DND-41 (cell line): ENCODE measurements at regions not wholly inside any gene's neighbourhood (a gene's known extent, or its start where the extent isn't known, plus 50 kb on each side); places are given as distances from the start of the nearest gene placed in this dataset.

Experiments
- ATAC-seq: fragments of 200-7000 bp; cut with Tn5 transposase; 3 replicates; pipeline ENCODE4 v1.9.1; 2021; ENCODE audit warnings: low read depth; ENCODE audit not compliant: insufficient read depth
- DNase-seq: peaks from one replicate; pipeline ENCODE4 v3.0.0-alpha.2; 2020
- H2AFZ ChIP-seq: 2 replicates; pipeline ENCODE4 v1.6.0; 2012; ENCODE audit warnings: low read depth, low read length
- H3K27ac ChIP-seq: 2 replicates; pipeline ENCODE4 v1.5.1; 2012; ENCODE audit warnings: low read length, inconsistent platforms
- H3K27me3 ChIP-seq: fragments of 200-600 bp; sonication (generic); 2 replicates; pipeline ENCODE4 v1.6.0; 2012; ENCODE audit warnings: low read length, mild to moderate bottlenecking, inconsistent platforms; ENCODE audit not compliant: insufficient read depth, poor library complexity
- H3K36me3 ChIP-seq: 2 replicates; pipeline ENCODE4 v1.5.1; 2012; ENCODE audit warnings: low read length, inconsistent platforms; ENCODE audit not compliant: insufficient read depth
- H3K4me1 ChIP-seq: 2 replicates; pipeline ENCODE4 v1.5.1; 2012; ENCODE audit warnings: mild to moderate bottlenecking, low read length; ENCODE audit not compliant: insufficient read depth
- H3K4me2 ChIP-seq: 2 replicates; pipeline ENCODE4 v1.6.0; 2012; ENCODE audit warnings: mild to moderate bottlenecking, moderate library complexity, low read length, inconsistent platforms; ENCODE audit not compliant: insufficient read depth
- H3K4me3 ChIP-seq, 2 experiments: fragments of 200-600 bp in 1 of 2; shearing (Covaris generic) in 1 of 2; 2 replicates each; pipeline ENCODE4 v1.5.1; 2012 to 2016; ENCODE audit warnings: inconsistent platforms in 2 of 2, low read length in 2 of 2, mild to moderate bottlenecking in 2 of 2, low read depth in 1 of 2, moderate library complexity in 1 of 2
- H3K79me2 ChIP-seq: 2 replicates; pipeline ENCODE4 v1.6.0; 2012; ENCODE audit warnings: low read length, inconsistent platforms; ENCODE audit not compliant: insufficient read depth
- H3K9ac ChIP-seq: 2 replicates; pipeline ENCODE4 v1.6.0; 2012; ENCODE audit warnings: low read depth, mild to moderate bottlenecking, inconsistent platforms, low read length, moderate library complexity
- H3K9me3 ChIP-seq: 2 replicates; pipeline ENCODE4 v1.5.1; 2012; ENCODE audit warnings: low read length, moderate library complexity, mild to moderate bottlenecking, inconsistent platforms; ENCODE audit not compliant: insufficient read depth, severe bottlenecking
- H4K20me1 ChIP-seq: 2 replicates; pipeline ENCODE4 v1.6.0; 2012; ENCODE audit warnings: low read length; ENCODE audit not compliant: insufficient read depth
- EZH2 ChIP-seq: IDR thresholded peaks from 3 replicates; pipeline ENCODE4 v1.6.1; 2012; ENCODE audit warnings: borderline replicate concordance, low read depth, mild to moderate bottlenecking, moderate library complexity, low read length, inconsistent platforms; ENCODE audit not compliant: severe bottlenecking
- TF ChIP-seq, protein P1 (sequence below): IDR thresholded peaks from 2 replicates; pipeline ENCODE4 v1.5.1; 2012; ENCODE audit warnings: borderline replicate concordance, low read length, moderate library complexity, mild to moderate bottlenecking; ENCODE audit not compliant: poor library complexity, severe bottlenecking; ENCODE audit errors: extremely low read depth

DNA sequence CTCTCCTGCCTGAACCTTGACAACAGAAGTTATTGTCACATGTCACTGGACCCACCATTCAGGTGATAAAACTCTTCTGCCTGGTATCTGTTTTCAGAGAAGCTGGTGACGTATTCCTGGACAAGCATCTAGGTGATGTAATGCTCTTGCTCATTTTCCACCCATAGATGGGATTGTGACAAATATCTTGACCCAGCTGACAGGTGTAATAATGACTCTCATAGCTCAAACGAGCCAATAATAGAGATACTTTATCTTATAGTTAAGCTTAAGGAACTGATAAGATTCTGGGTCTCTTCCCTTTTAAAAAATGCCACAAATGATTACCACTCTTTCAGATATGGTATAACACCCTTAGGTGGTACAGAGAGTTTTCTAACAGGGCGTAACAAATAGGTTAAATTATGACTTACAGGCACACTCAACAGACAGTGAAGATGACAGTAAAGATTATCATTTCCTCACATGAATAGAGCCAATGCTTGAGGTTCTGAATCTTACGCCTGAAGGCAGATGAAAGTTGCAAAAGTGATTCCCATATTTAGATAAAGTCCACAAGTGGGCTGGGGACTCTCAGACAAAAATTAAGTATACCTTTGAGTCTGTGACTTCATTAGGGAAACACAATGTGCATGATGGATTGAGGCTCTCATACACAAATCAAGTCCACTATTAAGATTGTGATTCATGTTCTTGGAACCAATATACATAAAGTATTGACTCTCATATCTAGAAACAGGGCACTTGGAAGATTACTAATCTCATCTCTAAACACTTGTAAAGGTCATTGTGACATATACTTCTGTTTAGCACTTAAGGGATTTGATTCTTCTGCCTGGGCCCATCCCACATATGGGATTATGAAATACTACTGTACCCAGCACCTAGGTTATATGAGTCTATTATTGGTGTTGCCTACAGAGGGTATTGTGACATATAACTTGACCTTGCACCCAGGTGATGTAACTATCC, 326.0 kb downstream of the RPS4Y2 start:
- no peaks in the 10 kb centered on the region for H3K79me2 ChIP-seq
- no peaks in the 10 kb centered on the region for H3K4me1 ChIP-seq
- DNase-seq (no peak), ATAC-seq (no peak)
- H3K9me3 ChIP-seq: peaks cover 4% of the 10 kb centered on the region
- no peak overlapping the region for H2AFZ ChIP-seq
- H3K27me3 ChIP-seq: no peaks in the 10 kb centered on the region
- no peak overlapping the region for H3K4me3 ChIP-seq
- no peak overlapping the region for H3K9ac ChIP-seq
- H4K20me1 ChIP-seq: no peaks in the 10 kb centered on the region
- no peak overlapping the region for H3K27ac ChIP-seq
- TF ChIP-seq, protein P1, sequence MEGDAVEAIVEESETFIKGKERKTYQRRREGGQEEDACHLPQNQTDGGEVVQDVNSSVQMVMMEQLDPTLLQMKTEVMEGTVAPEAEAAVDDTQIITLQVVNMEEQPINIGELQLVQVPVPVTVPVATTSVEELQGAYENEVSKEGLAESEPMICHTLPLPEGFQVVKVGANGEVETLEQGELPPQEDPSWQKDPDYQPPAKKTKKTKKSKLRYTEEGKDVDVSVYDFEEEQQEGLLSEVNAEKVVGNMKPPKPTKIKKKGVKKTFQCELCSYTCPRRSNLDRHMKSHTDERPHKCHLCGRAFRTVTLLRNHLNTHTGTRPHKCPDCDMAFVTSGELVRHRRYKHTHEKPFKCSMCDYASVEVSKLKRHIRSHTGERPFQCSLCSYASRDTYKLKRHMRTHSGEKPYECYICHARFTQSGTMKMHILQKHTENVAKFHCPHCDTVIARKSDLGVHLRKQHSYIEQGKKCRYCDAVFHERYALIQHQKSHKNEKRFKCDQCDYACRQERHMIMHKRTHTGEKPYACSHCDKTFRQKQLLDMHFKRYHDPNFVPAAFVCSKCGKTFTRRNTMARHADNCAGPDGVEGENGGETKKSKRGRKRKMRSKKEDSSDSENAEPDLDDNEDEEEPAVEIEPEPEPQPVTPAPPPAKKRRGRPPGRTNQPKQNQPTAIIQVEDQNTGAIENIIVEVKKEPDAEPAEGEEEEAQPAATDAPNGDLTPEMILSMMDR: no peak
- no peak for TF ChIP-seq EZH2
- no peaks in the 10 kb centered on the region for H3K36me3 ChIP-seq
- no peak overlapping the region for H3K4me2 ChIP-seq

DNA sequence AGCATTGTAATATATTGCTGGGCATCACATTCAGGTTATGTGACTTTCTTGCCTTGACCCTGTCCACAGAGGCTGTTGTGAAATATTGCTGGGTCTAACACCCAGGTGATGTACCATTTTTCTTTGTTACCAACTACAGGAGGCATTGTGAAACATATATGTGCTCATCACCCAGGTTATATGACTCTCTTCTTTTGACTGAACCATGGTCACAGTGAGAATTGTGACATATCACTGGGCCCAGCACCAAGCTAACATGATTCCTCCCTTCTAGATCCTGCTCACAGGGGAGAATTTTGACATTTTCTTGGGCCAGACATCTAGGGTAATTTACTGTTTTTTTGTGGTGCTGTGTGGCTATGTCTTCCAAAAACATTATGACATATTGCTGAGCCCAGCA, 326.7 kb downstream of the RPS4Y2 start:
- ATAC-seq: no peak

DNA sequence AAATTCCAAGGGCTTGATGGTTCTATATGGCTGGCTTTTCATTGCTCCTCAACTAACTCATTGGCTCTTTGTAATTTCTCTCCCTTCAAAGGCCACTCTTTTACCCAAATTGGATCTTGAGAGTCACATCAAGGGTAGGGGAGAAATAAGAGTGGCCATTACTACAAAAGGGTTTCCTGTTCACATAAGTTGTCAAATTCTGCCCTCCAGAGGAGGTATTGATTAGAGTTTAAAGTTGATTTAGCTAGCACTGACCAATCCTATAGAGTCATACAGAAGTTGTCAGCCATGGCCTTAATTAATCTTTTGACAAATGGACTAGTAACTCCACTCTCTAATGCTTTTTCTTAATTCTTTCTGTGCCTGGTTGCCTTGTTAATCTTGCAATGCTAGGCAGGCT, 336.0 kb downstream of the RPS4Y2 start:
- no peak overlapping the region for H3K27ac ChIP-seq
- H3K9me3 ChIP-seq: peaks cover 4% of the 10 kb centered on the region
- no peaks in the 10 kb centered on the region for H3K27me3 ChIP-seq
- no peaks in the 10 kb centered on the region for H3K79me2 ChIP-seq
- TF ChIP-seq, protein P1: peak; percentile 10
- TF ChIP-seq EZH2: no peak
- no peak overlapping the region for H3K4me3 ChIP-seq
- no peaks in the 10 kb centered on the region for H4K20me1 ChIP-seq
- no peak overlapping the region for H3K4me2 ChIP-seq
- no peak for DNase-seq
- no peak overlapping the region for H3K9ac ChIP-seq
- no peaks in the 10 kb centered on the region for H3K36me3 ChIP-seq
- no peaks in the 10 kb centered on the region for H3K4me1 ChIP-seq
- ATAC-seq: no peak
- no peak overlapping the region for H2AFZ ChIP-seq

More for the DNA sequence above, 326.7 kb downstream of the RPS4Y2 start:
- Histone ChIP-seq H3K27ac (no peak overlapping the region), H3K9ac (no peak overlapping the region), H3K4me1 (no peaks in the 10 kb centered on the region), H3K27me3 (no peaks in the 10 kb centered on the region), H3K79me2 (no peaks in the 10 kb centered on the region), H3K4me3 (no peak overlapping the region), H3K9me3 (peaks cover 8% of the 10 kb centered on the region), H4K20me1 (no peaks in the 10 kb centered on the region), H3K4me2 (no peak overlapping the region), H3K36me3 (no peaks in the 10 kb centered on the region), H2AFZ (no peak overlapping the region)
- no peak for TF ChIP-seq EZH2
- TF ChIP-seq, protein P1: no peak
- no peak for DNase-seq
